ENCODE measurements at regions not wholly inside any gene's neighbourhood (a gene's known extent, or its start where the extent isn't known, plus 50 kb on each side); places are given as distances from the start of the nearest gene placed in this dataset.

DNA sequence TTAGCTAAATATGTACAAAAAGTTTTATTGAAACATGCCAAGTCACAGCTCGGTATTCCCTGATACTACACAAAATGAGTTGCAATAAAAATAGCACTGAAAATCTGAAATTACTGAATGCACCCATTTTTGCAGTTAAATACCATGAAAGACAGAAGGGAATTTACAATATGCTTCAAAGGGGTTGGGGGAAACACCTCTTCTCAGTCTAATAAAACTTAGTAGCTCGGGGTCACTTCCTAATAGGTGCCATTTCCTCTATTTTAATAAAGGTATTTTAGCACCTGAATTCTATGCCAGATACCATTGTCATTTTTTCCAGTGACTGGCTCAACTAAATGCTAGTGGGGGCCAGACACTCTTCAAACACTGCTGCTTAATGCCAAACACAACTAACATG is 204.1 kb upstream of the MEF2C start:
- Mint-ChIP-seq H3K27ac (no peak overlapping the region), H3K9me3 (peaks cover 0 to 4% (median 0%) of the 10 kb centered on the region in 8 donors), H3K4me1 (no peaks in the 10 kb centered on the region), H3K27me3 (no peaks in the 10 kb centered on the region), H3K4me3 (no peak overlapping the region), H3K36me3 (no peaks in the 10 kb centered on the region)
- no peak for DNase-seq
- Histone ChIP-seq H3K36me3 (ENCODE audit: insufficient read depth, low read length) (no peaks in the 10 kb centered on the region), H3K27me3 (ENCODE audit: insufficient read depth, low read length) (no peaks in the 10 kb centered on the region), H3K27ac (ENCODE audit: low read depth, low read length) (no peak overlapping the region), H3K9me3 (ENCODE audit: control insufficient read depth in 1 of 2, low read length in 2 of 2) (no peaks in the 10 kb centered on the region), H3K4me3 (ENCODE audit: low read length in 2 of 2) (no peak overlapping the region), H3K4me1 (ENCODE audit: insufficient read depth, low read length) (no peaks in the 10 kb centered on the region)
- POLR2A ChIA-PET (ENCODE audit: partially characterized antibody): no interaction called here
- intact Hi-C loops (cut with micrococcal nuclease): no loop called here
- CTCF ChIA-PET (ENCODE audit: partially characterized antibody): no interaction called here

GRCh38 chr5:89086390-89087086 is 203.6 kb upstream of the MEF2C start:
- no peak overlapping the region for H3K4me3 ChIP-seq (ENCODE audit: low read length in 2 of 2)
- Mint-ChIP-seq H3K36me3 (no peaks in the 10 kb centered on the region), H3K27ac (no peak overlapping the region), H3K4me1 (no peaks in the 10 kb centered on the region), H3K4me3 (no peak overlapping the region), H3K27me3 (no peaks in the 10 kb centered on the region), H3K9me3 (peaks cover 0 to 4% (median 0%) of the 10 kb centered on the region in 8 donors)
- H3K9me3 ChIP-seq (ENCODE audit: control insufficient read depth in 1 of 2, low read length in 2 of 2): no peaks in the 10 kb centered on the region
- no peak overlapping the region for H3K27ac ChIP-seq (ENCODE audit: low read depth, low read length)
- no peaks in the 10 kb centered on the region for H3K36me3 ChIP-seq (ENCODE audit: insufficient read depth, low read length)
- H3K4me1 ChIP-seq (ENCODE audit: insufficient read depth, low read length): no peaks in the 10 kb centered on the region
- ChIA-PET CTCF (ENCODE audit: partially characterized antibody) (interaction anchor here (1.3 kb wide), 1 partner anchor 19 kb away, joined by 3 read pairs; no protein-coding TSS in a partner anchor), POLR2A (ENCODE audit: partially characterized antibody) (no interaction called here)
- intact Hi-C loops (cut with micrococcal nuclease): no loop called here
- no peak for DNase-seq
- no peaks in the 10 kb centered on the region for H3K27me3 ChIP-seq (ENCODE audit: insufficient read depth, low read length)

GRCh38 chr5:89083791-89084190 is 200.8 kb upstream of the MEF2C start:
- no peaks in the 10 kb centered on the region for H3K4me1 ChIP-seq (ENCODE audit: insufficient read depth, low read length)
- Mint-ChIP-seq H3K27me3 (no peaks in the 10 kb centered on the region), H3K27ac (no peak overlapping the region), H3K9me3 (peaks cover 0 to 4% (median 0%) of the 10 kb centered on the region in 8 donors), H3K4me1 (no peaks in the 10 kb centered on the region), H3K36me3 (no peaks in the 10 kb centered on the region), H3K4me3 (no peak overlapping the region)
- ChIA-PET POLR2A (ENCODE audit: partially characterized antibody) (no interaction called here), CTCF (ENCODE audit: partially characterized antibody) (no interaction called here)
- H3K27ac ChIP-seq (ENCODE audit: low read depth, low read length): no peak overlapping the region
- no peak for DNase-seq
- no peaks in the 10 kb centered on the region for H3K9me3 ChIP-seq (ENCODE audit: control insufficient read depth in 1 of 2, low read length in 2 of 2)
- no peaks in the 10 kb centered on the region for H3K27me3 ChIP-seq (ENCODE audit: insufficient read depth, low read length)
- H3K4me3 ChIP-seq (ENCODE audit: low read length in 2 of 2): no peak overlapping the region
- intact Hi-C loops (cut with micrococcal nuclease): no loop called here
- no peaks in the 10 kb centered on the region for H3K36me3 ChIP-seq (ENCODE audit: insufficient read depth, low read length)

DNA sequence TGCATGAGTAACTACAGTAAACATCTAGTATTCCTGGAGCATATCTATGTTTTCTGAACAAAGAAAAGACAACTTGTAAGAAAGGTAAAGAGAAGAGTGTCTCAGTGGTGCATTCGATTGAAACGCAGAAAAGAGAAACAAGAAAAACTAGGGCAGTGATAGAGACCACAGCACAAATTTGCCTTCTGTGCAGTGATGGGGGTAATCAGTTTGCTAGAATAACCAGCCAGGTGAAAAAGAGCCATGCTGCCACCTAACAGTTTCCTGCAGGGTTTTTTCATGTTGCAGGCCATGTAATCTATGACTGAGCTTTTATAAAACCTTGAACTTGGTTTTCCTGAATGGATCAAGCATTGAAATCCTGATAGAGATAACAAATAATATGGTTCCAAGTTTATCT is 198.4 kb upstream of the MEF2C start:
- no peak overlapping the region for H3K4me3 ChIP-seq (ENCODE audit: low read length in 2 of 2)
- H3K27me3 ChIP-seq (ENCODE audit: insufficient read depth, low read length): no peaks in the 10 kb centered on the region
- DNase-seq: no peak
- H3K36me3 ChIP-seq (ENCODE audit: insufficient read depth, low read length): no peaks in the 10 kb centered on the region
- intact Hi-C loops (cut with micrococcal nuclease): no loop called here
- no peak overlapping the region for H3K27ac ChIP-seq (ENCODE audit: low read depth, low read length)
- H3K4me1 ChIP-seq (ENCODE audit: insufficient read depth, low read length): no peaks in the 10 kb centered on the region
- ChIA-PET CTCF (ENCODE audit: partially characterized antibody) (no interaction called here), POLR2A (ENCODE audit: partially characterized antibody) (no interaction called here)
- no peaks in the 10 kb centered on the region for H3K4me1 Mint-ChIP-seq
- no peak overlapping the region for H3K27ac Mint-ChIP-seq
- no peaks in the 10 kb centered on the region for H3K36me3 Mint-ChIP-seq
- no peaks in the 10 kb centered on the region for H3K9me3 ChIP-seq (ENCODE audit: control insufficient read depth in 1 of 2, low read length in 2 of 2)
- H3K4me3 Mint-ChIP-seq: no peak overlapping the region
- H3K9me3 Mint-ChIP-seq: no peaks in the 10 kb centered on the region
- no peaks in the 10 kb centered on the region for H3K27me3 Mint-ChIP-seq

DNA sequence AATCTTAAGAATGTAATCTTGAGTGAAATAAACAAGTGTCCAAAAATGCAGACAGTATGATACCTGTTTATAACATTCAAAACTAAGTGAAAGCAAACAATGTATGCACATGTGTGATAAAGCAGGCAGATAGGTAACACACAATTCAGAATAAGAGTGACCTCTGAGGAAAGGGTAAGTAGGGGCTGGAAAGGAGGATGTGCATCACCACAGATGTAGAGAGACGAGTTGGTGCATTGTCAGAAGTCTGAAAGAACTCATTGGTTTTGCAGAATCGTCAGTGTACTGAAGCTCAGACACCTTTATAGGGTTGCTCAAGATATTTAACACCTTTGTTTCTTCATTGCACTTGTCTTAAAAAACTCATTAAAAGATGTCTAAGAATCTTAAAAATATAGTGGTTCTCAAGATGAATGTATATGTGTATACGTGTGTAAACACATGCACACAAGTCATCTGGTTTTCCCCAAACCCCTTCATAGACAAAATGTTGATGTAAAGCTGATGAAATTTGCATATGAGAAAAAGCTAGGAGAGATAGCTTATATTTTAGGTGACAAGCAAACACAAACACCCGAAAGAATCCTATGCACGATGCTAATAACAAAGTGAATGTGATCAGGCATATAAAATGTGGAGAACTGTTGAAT is 197.6 kb upstream of the MEF2C start:
- intact Hi-C loops (cut with micrococcal nuclease): no loop called here
- Histone ChIP-seq H3K27me3 (ENCODE audit: insufficient read depth, low read length) (no peaks in the 10 kb centered on the region), H3K4me1 (ENCODE audit: insufficient read depth, low read length) (no peaks in the 10 kb centered on the region), H3K4me3 (ENCODE audit: low read length in 2 of 2) (no peak overlapping the region), H3K36me3 (ENCODE audit: insufficient read depth, low read length) (no peaks in the 10 kb centered on the region), H3K27ac (ENCODE audit: low read depth, low read length) (no peak overlapping the region), H3K9me3 (ENCODE audit: control insufficient read depth in 1 of 2, low read length in 2 of 2) (no peaks in the 10 kb centered on the region)
- Mint-ChIP-seq H3K9me3 (peaks cover 0 to 4% (median 0%) of the 10 kb centered on the region in 8 donors), H3K27ac (no peak overlapping the region), H3K36me3 (no peaks in the 10 kb centered on the region), H3K27me3 (no peaks in the 10 kb centered on the region), H3K4me1 (no peaks in the 10 kb centered on the region), H3K4me3 (no peak overlapping the region)
- no peak for DNase-seq
- ChIA-PET CTCF (ENCODE audit: partially characterized antibody) (no interaction called here), POLR2A (ENCODE audit: partially characterized antibody) (no interaction called here)

GRCh38 chr5:89072842-89073672 is 190.1 kb upstream of the MEF2C start:
- H3K27ac Mint-ChIP-seq: no peak overlapping the region
- no peak overlapping the region for H3K27ac ChIP-seq (ENCODE audit: low read depth, low read length)
- POLR2A ChIA-PET (ENCODE audit: partially characterized antibody): no interaction called here

DNA sequence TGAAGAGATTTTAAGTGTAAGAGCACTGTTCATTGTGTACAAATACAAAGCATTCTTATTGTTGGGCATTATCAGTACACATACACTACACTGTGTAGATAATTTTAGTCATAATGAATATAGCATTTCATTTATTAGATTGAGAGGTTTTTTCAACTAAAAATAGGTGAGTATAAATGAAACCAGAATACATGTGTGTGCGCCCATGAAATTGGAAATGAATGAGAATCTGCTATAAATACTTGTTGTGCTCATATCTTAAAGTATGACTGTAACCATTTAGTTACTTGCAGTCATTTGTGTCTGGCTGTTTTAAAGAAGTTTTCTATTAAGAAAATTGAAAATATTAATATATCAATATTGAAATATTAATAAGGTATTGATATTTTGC is 189.0 kb upstream of the MEF2C start:
- no peak for DNase-seq
- Mint-ChIP-seq H3K9me3 (peaks cover 0 to 8% (median 0%) of the 10 kb centered on the region in 8 donors), H3K36me3 (no peaks in the 10 kb centered on the region), H3K4me3 (no peak overlapping the region), H3K27ac (no peak overlapping the region), H3K27me3 (peaks cover 0 to 2% of the 10 kb centered on the region in 2 donors), H3K4me1 (no peaks in the 10 kb centered on the region)
- ChIA-PET CTCF (ENCODE audit: partially characterized antibody) (no interaction called here), POLR2A (ENCODE audit: partially characterized antibody) (no interaction called here)
- no peak overlapping the region for H3K27ac ChIP-seq (ENCODE audit: low read depth, low read length)
- H3K9me3 ChIP-seq (ENCODE audit: control insufficient read depth in 1 of 2, low read length in 2 of 2): no peaks in the 10 kb centered on the region
- intact Hi-C loops (cut with micrococcal nuclease): no loop called here
- no peaks in the 10 kb centered on the region for H3K27me3 ChIP-seq (ENCODE audit: insufficient read depth, low read length)
- no peaks in the 10 kb centered on the region for H3K36me3 ChIP-seq (ENCODE audit: insufficient read depth, low read length)
- no peak overlapping the region for H3K4me3 ChIP-seq (ENCODE audit: low read length in 2 of 2)
- H3K4me1 ChIP-seq (ENCODE audit: insufficient read depth, low read length): no peaks in the 10 kb centered on the region

More at GRCh38 chr5:89072842-89073672, 190.1 kb upstream of the MEF2C start:
- Mint-ChIP-seq H3K9me3 (peaks cover 0 to 8% (median 0%) of the 10 kb centered on the region in 8 donors), H3K36me3 (no peaks in the 10 kb centered on the region), H3K27me3 (peaks cover 0 to 2% of the 10 kb centered on the region in 2 donors), H3K4me1 (no peaks in the 10 kb centered on the region), H3K4me3 (no peak overlapping the region)
- Histone ChIP-seq H3K4me3 (ENCODE audit: low read length in 2 of 2) (no peak overlapping the region), H3K27me3 (ENCODE audit: insufficient read depth, low read length) (no peaks in the 10 kb centered on the region), H3K36me3 (ENCODE audit: insufficient read depth, low read length) (no peaks in the 10 kb centered on the region), H3K9me3 (ENCODE audit: control insufficient read depth in 1 of 2, low read length in 2 of 2) (no peaks in the 10 kb centered on the region), H3K4me1 (ENCODE audit: insufficient read depth, low read length) (no peaks in the 10 kb centered on the region)
- CTCF ChIA-PET (ENCODE audit: partially characterized antibody): no interaction called here
- DNase-seq: no peak
- intact Hi-C loops (cut with micrococcal nuclease): no loop called here
